H1 (cell line): ENCODE measurements at regions not wholly inside any gene's neighbourhood (a gene's known extent, or its start where the extent isn't known, plus 50 kb on each side); places are given as distances from the start of the nearest gene placed in this dataset.

ENCODE experiments used
- ATF2 ChIP-seq: IDR thresholded peaks from 2 replicates; pipeline ENCODE4 v1.6.1; 2012; ENCODE audit warnings: low read length, inconsistent platforms
- CEBPB ChIP-seq: IDR thresholded peaks from 2 replicates; pipeline ENCODE4 v1.6.1; 2012; ENCODE audit warnings: low read depth, low read length
- CTCF ChIP-seq, 3 experiments: IDR thresholded peaks; 1 replicate in 2 of 3; 2 replicates in 1 of 3; pipeline versions ENCODE4 v1.5.1 to v1.6.1; 2011; ENCODE audit warnings: low read length in 3 of 3, mild to moderate bottlenecking in 3 of 3, inconsistent platforms in 2 of 3, low read depth in 1 of 3, moderate library complexity in 1 of 3; ENCODE audit not compliant: insufficient read depth in 1 of 3; ENCODE audit errors: control extremely low read depth in 1 of 3
- E2F6 ChIP-seq: IDR thresholded peaks from 2 replicates; pipeline ENCODE4 v1.6.1; 2012; ENCODE audit warnings: inconsistent platforms
- MAFK ChIP-seq: IDR thresholded peaks from 2 replicates; pipeline ENCODE4 v1.6.1; 2012; ENCODE audit warnings: low read depth, mild to moderate bottlenecking, improper control_type of control experiment, low read length
- SP1 ChIP-seq: IDR thresholded peaks from 2 replicates; pipeline ENCODE4 v1.6.1; 2011; ENCODE audit warnings: low read depth, low read length
- TEAD4 ChIP-seq: IDR thresholded peaks from 2 replicates; pipeline ENCODE4 v1.6.1; 2012; ENCODE audit warnings: low read depth, low read length, inconsistent platforms, mixed read lengths
- USF2 ChIP-seq: IDR thresholded peaks from 2 replicates; pipeline ENCODE4 v1.6.1; 2011; ENCODE audit warnings: low read length, improper control_type of control experiment
- YY1 ChIP-seq: IDR thresholded peaks from 2 replicates; pipeline ENCODE4 v1.6.1; 2011; ENCODE audit warnings: low read depth, mild to moderate bottlenecking, low read length

GRCh38 chr17:27088767-27089078 is 205.2 kb upstream of the WSB1 start:
- TF ChIP-seq TEAD4: no peak
- no peak for TF ChIP-seq CTCF (IDR thresholded peaks at IDR 0.05; ENCODE audit: control extremely low read depth in 1 of 3, insufficient read depth in 1 of 3, low read depth in 1 of 3, low read length in 3 of 3)
- no peak for TF ChIP-seq SP1
- TF ChIP-seq E2F6: no peak
- no peak for TF ChIP-seq ATF2
- TF ChIP-seq USF2: no peak
- no peak for TF ChIP-seq YY1
- no peak for TF ChIP-seq CEBPB
- TF ChIP-seq MAFK: no peak
